Nephron (organoid): ENCODE measurements at regions not wholly inside any gene's neighbourhood (a gene's known extent, or its start where the extent isn't known, plus 50 kb on each side); places are given as distances from the start of the nearest gene placed in this dataset.

Experiments used
- H3K27ac Mint-ChIP-seq, 3 experiments: 2 replicates each; pipeline ENCODE4 v1.8.0; 2020; ENCODE audit warnings: mixed read lengths in 3 of 3, mild to moderate bottlenecking in 2 of 3, moderate library complexity in 1 of 3
- H3K27me3 Mint-ChIP-seq: 2 replicates; pipeline ENCODE4 v1.8.0; 2021; ENCODE audit warnings: low read depth, mild to moderate bottlenecking, moderate library complexity, mixed read lengths
- H3K36me3 Mint-ChIP-seq: 2 replicates; pipeline ENCODE4 v1.8.0; 2020; ENCODE audit warnings: low read depth, mixed read lengths
- H3K4me1 Mint-ChIP-seq: 2 replicates; pipeline ENCODE4 v1.8.0; 2020; ENCODE audit warnings: mixed read lengths
- H3K4me3 Mint-ChIP-seq, 3 experiments: 2 replicates each; pipeline ENCODE4 v1.8.0; 2020; ENCODE audit warnings: mild to moderate bottlenecking in 3 of 3, mixed read lengths in 3 of 3, moderate library complexity in 2 of 3
- H3K9me3 Mint-ChIP-seq: 2 replicates; pipeline ENCODE4 v1.8.0; 2020; ENCODE audit warnings: mixed read lengths
- TF ChIP-seq, protein P1 (sequence below), 3 experiments: fragments of 200-600 bp; sonication (generic); IDR thresholded peaks; one replicate each; pipeline ENCODE4 v1.5.0; 2021; ENCODE audit warnings: antibody characterized with exemption in 3 of 3; ENCODE audit not compliant: unreplicated experiment in 3 of 3

DNA sequence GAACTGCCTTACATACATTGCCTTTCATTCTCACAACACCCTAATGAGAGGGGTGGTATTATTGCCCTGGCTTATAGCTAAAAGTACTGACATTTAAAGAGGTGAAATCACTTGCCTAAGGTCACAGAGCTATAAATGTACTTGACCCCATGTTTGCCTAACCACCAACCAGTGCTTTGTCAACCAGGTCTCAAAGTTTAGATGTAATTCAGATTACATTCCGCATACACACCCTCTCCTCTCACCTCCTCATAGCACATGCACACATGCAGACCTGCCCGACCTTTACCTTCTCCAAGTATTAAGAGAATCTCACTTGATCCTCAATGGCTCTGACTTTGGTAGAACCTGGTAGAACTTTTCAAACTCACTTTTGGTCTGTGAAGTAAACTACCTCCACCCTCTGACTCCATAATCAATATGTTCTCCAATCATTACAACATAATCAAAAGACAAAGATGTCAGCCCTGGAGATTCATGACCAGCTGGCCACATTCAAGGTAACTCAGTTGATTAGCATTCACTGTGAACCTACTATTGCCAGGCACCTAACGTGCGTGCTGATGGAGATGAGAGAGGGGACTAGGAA is 63.2 kb upstream of the HES1 start:
- H3K9me3 Mint-ChIP-seq = peaks cover 13% of the 10 kb centered on the region
- H3K4me3 Mint-ChIP-seq = peak overlapping the region; percentile 50 to 70 (median 62)
- peaks cover 9% of the 10 kb centered on the region for H3K36me3 Mint-ChIP-seq
- peaks cover 55% of the 10 kb centered on the region for H3K4me1 Mint-ChIP-seq
- TF ChIP-seq, protein P1, sequence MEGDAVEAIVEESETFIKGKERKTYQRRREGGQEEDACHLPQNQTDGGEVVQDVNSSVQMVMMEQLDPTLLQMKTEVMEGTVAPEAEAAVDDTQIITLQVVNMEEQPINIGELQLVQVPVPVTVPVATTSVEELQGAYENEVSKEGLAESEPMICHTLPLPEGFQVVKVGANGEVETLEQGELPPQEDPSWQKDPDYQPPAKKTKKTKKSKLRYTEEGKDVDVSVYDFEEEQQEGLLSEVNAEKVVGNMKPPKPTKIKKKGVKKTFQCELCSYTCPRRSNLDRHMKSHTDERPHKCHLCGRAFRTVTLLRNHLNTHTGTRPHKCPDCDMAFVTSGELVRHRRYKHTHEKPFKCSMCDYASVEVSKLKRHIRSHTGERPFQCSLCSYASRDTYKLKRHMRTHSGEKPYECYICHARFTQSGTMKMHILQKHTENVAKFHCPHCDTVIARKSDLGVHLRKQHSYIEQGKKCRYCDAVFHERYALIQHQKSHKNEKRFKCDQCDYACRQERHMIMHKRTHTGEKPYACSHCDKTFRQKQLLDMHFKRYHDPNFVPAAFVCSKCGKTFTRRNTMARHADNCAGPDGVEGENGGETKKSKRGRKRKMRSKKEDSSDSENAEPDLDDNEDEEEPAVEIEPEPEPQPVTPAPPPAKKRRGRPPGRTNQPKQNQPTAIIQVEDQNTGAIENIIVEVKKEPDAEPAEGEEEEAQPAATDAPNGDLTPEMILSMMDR (IDR thresholded peaks at IDR 0.05; ENCODE audit: unreplicated experiment in 3 of 3) = no peak
- H3K27me3 Mint-ChIP-seq = peaks cover 14% of the 10 kb centered on the region
- H3K27ac Mint-ChIP-seq = peak overlapping the region; percentile 16 to 73 (median 54)

DNA sequence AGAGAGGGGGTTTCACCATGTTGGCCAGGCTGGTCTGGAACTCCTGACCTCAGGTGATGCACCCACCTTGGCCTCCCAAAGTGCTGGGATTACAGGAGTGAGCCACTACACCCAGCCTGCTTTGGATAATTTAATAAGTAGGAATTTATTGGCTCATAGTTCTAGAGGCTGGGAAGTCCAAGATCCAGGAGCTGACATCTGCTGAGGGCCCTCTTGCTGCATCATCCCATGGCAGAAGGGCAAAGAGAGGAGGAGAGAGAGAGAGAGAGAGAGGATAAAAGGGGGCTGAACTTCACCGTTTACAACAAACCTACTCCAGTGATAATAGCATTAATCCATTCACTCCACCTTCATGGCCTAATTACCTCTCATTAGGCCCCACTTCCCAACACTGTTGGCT is 62.0 kb upstream of the HES1 start:
- peaks cover 14% of the 10 kb centered on the region for H3K27me3 Mint-ChIP-seq
- H3K4me3 Mint-ChIP-seq = no peak overlapping the region
- H3K9me3 Mint-ChIP-seq = peaks cover 8% of the 10 kb centered on the region
- H3K4me1 Mint-ChIP-seq = peaks cover 62% of the 10 kb centered on the region
- H3K27ac Mint-ChIP-seq = peak overlapping the region; percentile 34 to 39 (median 34)
- H3K36me3 Mint-ChIP-seq = peaks cover 4% of the 10 kb centered on the region
- TF ChIP-seq, protein P1 (IDR thresholded peaks at IDR 0.05; ENCODE audit: unreplicated experiment in 3 of 3) = no peak

DNA sequence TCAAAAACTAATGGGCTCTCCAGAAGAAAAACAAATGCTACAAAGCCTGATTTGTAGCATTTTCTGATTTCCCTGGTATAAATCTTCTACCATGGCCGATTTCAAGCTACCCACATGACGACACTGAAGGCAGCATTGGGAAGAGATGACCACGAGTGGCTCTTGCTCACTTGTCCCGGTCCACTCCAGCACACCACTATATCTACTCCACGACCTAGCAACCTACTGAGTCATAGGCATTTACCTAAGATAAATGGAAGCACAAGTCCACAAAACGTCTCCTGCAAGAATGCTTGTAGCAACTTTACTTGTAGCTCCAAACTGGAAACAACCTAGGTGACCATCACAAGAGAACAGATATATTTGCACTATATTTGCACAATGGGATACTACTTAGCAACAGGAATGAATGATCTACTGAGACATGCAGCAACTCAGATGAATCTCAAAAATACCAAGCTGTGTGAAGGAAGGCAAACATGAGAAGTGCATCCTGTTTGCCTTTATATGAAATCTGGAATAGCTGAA is 60.8 kb upstream of the HES1 start:
- peaks cover 2% of the 10 kb centered on the region for H3K9me3 Mint-ChIP-seq

DNA sequence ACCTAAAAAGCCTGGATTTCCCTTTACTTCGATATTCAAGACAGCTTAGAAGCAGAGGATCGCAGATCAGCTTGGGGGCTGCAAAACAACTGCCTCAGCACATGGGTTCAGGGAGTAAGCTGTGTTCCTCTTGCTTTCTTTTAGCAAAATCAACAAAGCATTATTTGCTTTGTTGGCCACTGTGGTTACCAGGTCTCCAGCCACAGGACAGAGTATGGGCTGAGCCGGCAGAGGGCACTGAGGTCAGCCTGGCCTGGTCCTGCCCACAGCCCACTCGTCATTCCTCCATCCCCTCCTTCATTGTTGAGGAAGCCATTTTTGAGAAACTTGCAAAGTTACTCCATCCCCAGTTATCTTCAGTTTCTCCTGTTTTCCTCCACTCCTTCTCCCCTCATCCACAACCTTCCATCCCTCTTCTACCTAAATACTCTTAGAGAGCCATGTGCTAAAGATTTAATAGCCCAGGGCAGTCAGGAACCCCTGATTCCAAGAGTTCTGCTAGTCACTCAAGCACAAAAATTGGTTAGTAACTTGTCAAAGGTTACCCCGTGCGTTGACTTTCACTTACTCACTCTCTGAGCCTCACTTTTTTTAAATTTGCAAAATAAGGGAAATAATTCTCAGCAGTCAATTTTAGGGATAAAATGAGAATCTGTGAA is 60.0 kb upstream of the HES1 start:
- Mint-ChIP-seq H3K27ac (peak overlapping the region; percentile 39 to 63 (median 51)), H3K4me1 (peaks cover 69% of the 10 kb centered on the region), H3K4me3 (no peak overlapping the region), H3K36me3 (no peaks in the 10 kb centered on the region), H3K27me3 (peaks cover 18% of the 10 kb centered on the region), H3K9me3 (peaks cover 2% of the 10 kb centered on the region)
- TF ChIP-seq, protein P1 (IDR thresholded peaks at IDR 0.05; ENCODE audit: unreplicated experiment in 3 of 3) = no peak

More for the DNA sequence above, 60.8 kb upstream of the HES1 start:
- TF ChIP-seq, protein P1 (IDR thresholded peaks at IDR 0.05; ENCODE audit: unreplicated experiment in 3 of 3) = no peak
- peak overlapping the region; percentile 39 to 63 (median 51) for H3K27ac Mint-ChIP-seq
- peaks cover 10% of the 10 kb centered on the region for H3K27me3 Mint-ChIP-seq
- H3K4me3 Mint-ChIP-seq = peak overlapping the region in 1 of 3 experiments; percentile 3
- peaks cover 61% of the 10 kb centered on the region for H3K4me1 Mint-ChIP-seq
- no peaks in the 10 kb centered on the region for H3K36me3 Mint-ChIP-seq

DNA sequence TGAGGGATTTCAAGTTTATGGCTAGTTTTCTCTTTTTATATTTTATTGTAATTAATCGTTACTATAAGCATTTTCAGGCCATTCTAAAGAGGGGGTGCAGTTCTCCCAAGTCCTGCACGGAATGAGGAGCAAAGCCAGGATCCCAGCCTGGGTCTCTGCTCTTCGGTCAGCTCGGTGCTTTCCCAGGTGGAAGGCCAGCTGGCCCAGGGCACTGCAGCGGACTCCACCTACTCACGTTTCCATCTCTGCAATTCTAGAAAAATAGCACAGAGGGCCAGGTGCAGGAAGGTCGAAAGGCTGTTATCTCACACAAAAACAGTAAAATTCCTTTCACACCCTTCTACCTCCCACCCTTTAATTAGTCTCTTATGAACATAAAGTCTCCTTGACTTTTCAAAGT is 59.5 kb upstream of the HES1 start:
- peaks cover 69% of the 10 kb centered on the region for H3K4me1 Mint-ChIP-seq
- peaks cover 2% of the 10 kb centered on the region for H3K9me3 Mint-ChIP-seq
- TF ChIP-seq, protein P1 (IDR thresholded peaks at IDR 0.05; ENCODE audit: unreplicated experiment in 3 of 3) = no peak
- H3K36me3 Mint-ChIP-seq = no peaks in the 10 kb centered on the region
- peaks cover 19% of the 10 kb centered on the region for H3K27me3 Mint-ChIP-seq
- H3K4me3 Mint-ChIP-seq = no peak overlapping the region
- H3K27ac Mint-ChIP-seq = peak overlapping the region; percentile 31 to 85 (median 49)
